Epithelial cell of esophagus (primary cell): ENCODE measurements at regions not wholly inside any gene's neighbourhood (a gene's known extent, or its start where the extent isn't known, plus 50 kb on each side); places are given as distances from the start of the nearest gene placed in this dataset.

ENCODE experiments used
- DNase-seq: peaks from one replicate; pipeline ENCODE4 v3.0.0; 2010; ENCODE audit warnings: low read depth
- H3K4me3 ChIP-seq: 2 replicates; pipeline ENCODE4 v1.5.1; 2011; ENCODE audit warnings: mild to moderate bottlenecking, low read length, control low read depth
- CTCF ChIP-seq: IDR thresholded peaks from 2 replicates; pipeline ENCODE4 v1.5.1; 2011; ENCODE audit warnings: low read depth, mild to moderate bottlenecking, low read length, control low read depth, inconsistent platforms; ENCODE audit not compliant: insufficient read depth; ENCODE audit errors: missing control alignments

GRCh38 chr10:3229815-3230214 is 57.2 kb upstream of the PITRM1 start:
- H3K4me3 ChIP-seq: no peak overlapping the region
- peak; percentile 62 for DNase-seq
- TF ChIP-seq CTCF: no peak

- H3K4me3 ChIP-seq: no peak overlapping the region
- no peak for TF ChIP-seq CTCF
These were observed 56.0 kb upstream of the PITRM1 start for GRCh38 chr10:3228629-3228945.

GRCh38 chr10:3226960-3227744 is 54.6 kb upstream of the PITRM1 start:
- peak; percentile 94 for DNase-seq
- no peak for TF ChIP-seq CTCF
- H3K4me3 ChIP-seq: no peak overlapping the region

More at GRCh38 chr10:3228629-3228945, 56.0 kb upstream of the PITRM1 start:
- DNase-seq: no peak

- no peak for TF ChIP-seq CTCF
- DNase-seq: peak; percentile 86
- no peak overlapping the region for H3K4me3 ChIP-seq
These were observed 53.0 kb upstream of the PITRM1 start for GRCh38 chr10:3225561-3225960.

GRCh38 chr10:3224241-3224640 is 51.7 kb upstream of the PITRM1 start:
- TF ChIP-seq CTCF: no peak
- H3K4me3 ChIP-seq: no peak overlapping the region
- DNase-seq: no peak

- TF ChIP-seq CTCF: no peak
- DNase-seq: no peak
- H3K4me3 ChIP-seq: no peak overlapping the region
These were observed 50.0 kb upstream of the PITRM1 start for GRCh38 chr10:3222626-3223025.
